Hematopoietic multipotent progenitor cell (in vitro differentiated cells): ENCODE measurements at regions not wholly inside any gene's neighbourhood (a gene's known extent, or its start where the extent isn't known, plus 50 kb on each side); places are given as distances from the start of the nearest gene placed in this dataset.

Experiments used
- DNase-seq, 3 donors: peaks; one replicate each; pipeline ENCODE4 v3.0.0-alpha.2; 2011 to 2015; ENCODE audit warnings: low read depth in 2 of 3, low spot score in 2 of 3

- no peak for DNase-seq
Observed at GRCh38 chr18:1982056-1982455, 589.2 kb downstream of the METTL4 start.

GRCh38 chr18:1983746-1984515, 587.4 kb downstream of the METTL4 start:
- no peak for DNase-seq

GRCh38 chr18:1993866-1994265, 577.4 kb downstream of the METTL4 start:
- DNase-seq = no peak

- DNase-seq = peak in 1 of 3 donors; percentile 17
Observed at GRCh38 chr18:1994471-1994870, 576.8 kb downstream of the METTL4 start.

- no peak for DNase-seq
Observed at GRCh38 chr18:1995041-1995612, 576.2 kb downstream of the METTL4 start.

GRCh38 chr18:1998121-1998520, 573.2 kb downstream of the METTL4 start:
- no peak for DNase-seq

GRCh38 chr18:1999387-1999786, 571.9 kb downstream of the METTL4 start:
- DNase-seq = no peak

GRCh38 chr18:2002151-2002550, 569.2 kb downstream of the METTL4 start:
- DNase-seq = no peak

- peak in 2 of 3 donors; percentile 5 to 40 for DNase-seq
Observed at GRCh38 chr18:2002604-2003003, 568.7 kb downstream of the METTL4 start.

GRCh38 chr18:2009942-2010697, 561.2 kb downstream of the METTL4 start:
- DNase-seq = no peak

GRCh38 chr18:2027016-2027415, 544.3 kb downstream of the METTL4 start:
- no peak for DNase-seq

- DNase-seq = peak in 1 of 3 donors; percentile 36
Observed at GRCh38 chr18:2027756-2028155, 543.5 kb downstream of the METTL4 start.

- DNase-seq = no peak
Observed at GRCh38 chr18:2028986-2029385, 542.3 kb downstream of the METTL4 start.

GRCh38 chr18:2030647-2031046, 540.7 kb downstream of the METTL4 start:
- no peak for DNase-seq

- DNase-seq = no peak
Observed at GRCh38 chr18:2032036-2032435, 539.3 kb downstream of the METTL4 start.

- DNase-seq = no peak
Observed at GRCh38 chr18:2035056-2035455, 536.2 kb downstream of the METTL4 start.

- DNase-seq = no peak
Observed at GRCh38 chr18:2036086-2036485, 535.2 kb downstream of the METTL4 start.

GRCh38 chr18:2040279-2040678, 531.0 kb downstream of the METTL4 start:
- no peak for DNase-seq

- DNase-seq = peak in 1 of 3 donors; percentile 35
Observed at GRCh38 chr18:2049986-2050385, 521.3 kb downstream of the METTL4 start.

- no peak for DNase-seq
Observed at GRCh38 chr18:2050702-2051201, 520.6 kb downstream of the METTL4 start.

GRCh38 chr18:2053490-2054089, 517.7 kb downstream of the METTL4 start:
- DNase-seq = no peak
